HCT116 (cell line): ENCODE measurements at regions not wholly inside any gene's neighbourhood (a gene's known extent, or its start where the extent isn't known, plus 50 kb on each side); places are given as distances from the start of the nearest gene placed in this dataset.

Experiments used
- FOSL1 ChIP-seq: IDR thresholded peaks from 2 replicates; pipeline ENCODE4 v1.6.1; 2012; ENCODE audit warnings: low read depth
- TF ChIP-seq, protein P1 (sequence below): IDR thresholded peaks from 2 replicates; pipeline ENCODE4 v1.6.1; 2012; ENCODE audit warnings: low read depth
- TF ChIP-seq, protein P2 (sequence below), 3 experiments: fragments of 200-600 bp in 1 of 3; sonication (generic) in 1 of 3; IDR thresholded peaks in 2 of 3; conservative IDR thresholded peaks in 1 of 3; 2 replicates each; pipeline ENCODE4 v1.5.1; 2012 to 2017; ENCODE audit warnings: low read depth in 2 of 3, low read length in 2 of 3, antibody characterized with exemption in 1 of 3, borderline replicate concordance in 1 of 3, control low read depth in 1 of 3, mild to moderate bottlenecking in 1 of 3, mixed read lengths in 1 of 3, mixed run types in 1 of 3, moderate library complexity in 1 of 3; ENCODE audit not compliant: insufficient read depth in 1 of 3

DNA sequence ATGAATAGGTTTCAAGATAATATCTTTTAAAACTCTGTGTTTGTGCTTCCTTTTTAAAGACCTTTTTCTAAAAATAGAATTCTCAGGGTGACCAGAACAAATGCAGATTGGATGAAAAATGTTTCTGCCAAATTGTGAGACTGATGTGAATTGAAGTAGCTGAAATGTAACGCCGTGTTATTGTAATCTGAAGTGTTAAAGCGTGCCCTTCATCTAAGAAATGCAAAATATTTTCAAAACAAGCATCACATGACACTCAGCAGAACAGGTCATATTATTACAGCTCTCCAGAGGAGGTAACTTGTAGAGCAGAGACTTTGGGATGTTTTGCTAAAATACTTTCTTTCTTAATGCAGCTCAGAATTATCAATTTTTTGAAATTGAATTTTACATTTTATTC, 90.0 kb upstream of the PLEKHA5 start:
- TF ChIP-seq, protein P1, sequence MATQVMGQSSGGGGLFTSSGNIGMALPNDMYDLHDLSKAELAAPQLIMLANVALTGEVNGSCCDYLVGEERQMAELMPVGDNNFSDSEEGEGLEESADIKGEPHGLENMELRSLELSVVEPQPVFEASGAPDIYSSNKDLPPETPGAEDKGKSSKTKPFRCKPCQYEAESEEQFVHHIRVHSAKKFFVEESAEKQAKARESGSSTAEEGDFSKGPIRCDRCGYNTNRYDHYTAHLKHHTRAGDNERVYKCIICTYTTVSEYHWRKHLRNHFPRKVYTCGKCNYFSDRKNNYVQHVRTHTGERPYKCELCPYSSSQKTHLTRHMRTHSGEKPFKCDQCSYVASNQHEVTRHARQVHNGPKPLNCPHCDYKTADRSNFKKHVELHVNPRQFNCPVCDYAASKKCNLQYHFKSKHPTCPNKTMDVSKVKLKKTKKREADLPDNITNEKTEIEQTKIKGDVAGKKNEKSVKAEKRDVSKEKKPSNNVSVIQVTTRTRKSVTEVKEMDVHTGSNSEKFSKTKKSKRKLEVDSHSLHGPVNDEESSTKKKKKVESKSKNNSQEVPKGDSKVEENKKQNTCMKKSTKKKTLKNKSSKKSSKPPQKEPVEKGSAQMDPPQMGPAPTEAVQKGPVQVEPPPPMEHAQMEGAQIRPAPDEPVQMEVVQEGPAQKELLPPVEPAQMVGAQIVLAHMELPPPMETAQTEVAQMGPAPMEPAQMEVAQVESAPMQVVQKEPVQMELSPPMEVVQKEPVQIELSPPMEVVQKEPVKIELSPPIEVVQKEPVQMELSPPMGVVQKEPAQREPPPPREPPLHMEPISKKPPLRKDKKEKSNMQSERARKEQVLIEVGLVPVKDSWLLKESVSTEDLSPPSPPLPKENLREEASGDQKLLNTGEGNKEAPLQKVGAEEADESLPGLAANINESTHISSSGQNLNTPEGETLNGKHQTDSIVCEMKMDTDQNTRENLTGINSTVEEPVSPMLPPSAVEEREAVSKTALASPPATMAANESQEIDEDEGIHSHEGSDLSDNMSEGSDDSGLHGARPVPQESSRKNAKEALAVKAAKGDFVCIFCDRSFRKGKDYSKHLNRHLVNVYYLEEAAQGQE = no peak
- no peak for TF ChIP-seq FOSL1
- TF ChIP-seq, protein P2, sequence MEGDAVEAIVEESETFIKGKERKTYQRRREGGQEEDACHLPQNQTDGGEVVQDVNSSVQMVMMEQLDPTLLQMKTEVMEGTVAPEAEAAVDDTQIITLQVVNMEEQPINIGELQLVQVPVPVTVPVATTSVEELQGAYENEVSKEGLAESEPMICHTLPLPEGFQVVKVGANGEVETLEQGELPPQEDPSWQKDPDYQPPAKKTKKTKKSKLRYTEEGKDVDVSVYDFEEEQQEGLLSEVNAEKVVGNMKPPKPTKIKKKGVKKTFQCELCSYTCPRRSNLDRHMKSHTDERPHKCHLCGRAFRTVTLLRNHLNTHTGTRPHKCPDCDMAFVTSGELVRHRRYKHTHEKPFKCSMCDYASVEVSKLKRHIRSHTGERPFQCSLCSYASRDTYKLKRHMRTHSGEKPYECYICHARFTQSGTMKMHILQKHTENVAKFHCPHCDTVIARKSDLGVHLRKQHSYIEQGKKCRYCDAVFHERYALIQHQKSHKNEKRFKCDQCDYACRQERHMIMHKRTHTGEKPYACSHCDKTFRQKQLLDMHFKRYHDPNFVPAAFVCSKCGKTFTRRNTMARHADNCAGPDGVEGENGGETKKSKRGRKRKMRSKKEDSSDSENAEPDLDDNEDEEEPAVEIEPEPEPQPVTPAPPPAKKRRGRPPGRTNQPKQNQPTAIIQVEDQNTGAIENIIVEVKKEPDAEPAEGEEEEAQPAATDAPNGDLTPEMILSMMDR (IDR thresholded peaks at IDR 0.05 in 2 of 3, conservative IDR thresholded peaks at IDR 0.05 in 1 of 3; ENCODE audit: borderline replicate concordance in 1 of 3, insufficient read depth in 1 of 3, low read depth in 2 of 3, low read length in 2 of 3) = no peak
